RKO (cell line): ENCODE measurements at regions not wholly inside any gene's neighbourhood (a gene's known extent, or its start where the extent isn't known, plus 50 kb on each side); places are given as distances from the start of the nearest gene placed in this dataset.
A peak's percentile ranks its signal among the peaks of the same experiment; 100 is the strongest.
"Not testable (repeated sequence)": the region's sequence is repeated elsewhere in the genome, so short reads cannot be mapped to it uniquely, and the experiment has no call there.

Experiments used
- DNase-seq: peaks from one replicate; pipeline ENCODE4 v3.0.0-alpha.2; 2016; ENCODE audit warnings: low spot score

- DNase-seq: not testable (repeated sequence)
Observed at GRCh38 chr16:88186889-88187870, 195.6 kb upstream of the ZNF469 start.

GRCh38 chr16:88188171-88188895 is 194.4 kb upstream of the ZNF469 start:
- not testable (repeated sequence) for DNase-seq

- DNase-seq: not testable (repeated sequence)
Observed at GRCh38 chr16:88190592-88191095, 192.1 kb upstream of the ZNF469 start.

GRCh38 chr16:88191168-88191567 is 191.6 kb upstream of the ZNF469 start:
- DNase-seq: not testable (repeated sequence)

GRCh38 chr16:88192601-88193000 is 190.2 kb upstream of the ZNF469 start:
- no peak for DNase-seq

GRCh38 chr16:88193706-88194396 is 188.9 kb upstream of the ZNF469 start:
- DNase-seq: peak; percentile 21

GRCh38 chr16:88194397-88195268 is 188.1 kb upstream of the ZNF469 start:
- no peak for DNase-seq

- DNase-seq: no peak
Observed at GRCh38 chr16:88195269-88195705, 187.5 kb upstream of the ZNF469 start.

GRCh38 chr16:88195911-88196465 is 186.8 kb upstream of the ZNF469 start:
- no peak for DNase-seq

GRCh38 chr16:88196471-88197400 is 186.0 kb upstream of the ZNF469 start:
- no peak for DNase-seq

- no peak for DNase-seq
Observed at GRCh38 chr16:88197481-88198456, 185.0 kb upstream of the ZNF469 start.

- DNase-seq: not testable (repeated sequence)
Observed at GRCh38 chr16:88198457-88199295, 184.1 kb upstream of the ZNF469 start.

GRCh38 chr16:88199296-88200153 is 183.2 kb upstream of the ZNF469 start:
- not testable (repeated sequence) for DNase-seq

GRCh38 chr16:88200154-88200895 is 182.4 kb upstream of the ZNF469 start:
- DNase-seq: not testable (repeated sequence)

GRCh38 chr16:88200896-88201185 is 181.9 kb upstream of the ZNF469 start:
- no peak for DNase-seq

GRCh38 chr16:88201611-88202010 is 181.1 kb upstream of the ZNF469 start:
- DNase-seq: not testable (repeated sequence)
